ENCODE measurements at regions not wholly inside any gene's neighbourhood (a gene's known extent, or its start where the extent isn't known, plus 50 kb on each side); places are given as distances from the start of the nearest gene placed in this dataset.

DNA sequence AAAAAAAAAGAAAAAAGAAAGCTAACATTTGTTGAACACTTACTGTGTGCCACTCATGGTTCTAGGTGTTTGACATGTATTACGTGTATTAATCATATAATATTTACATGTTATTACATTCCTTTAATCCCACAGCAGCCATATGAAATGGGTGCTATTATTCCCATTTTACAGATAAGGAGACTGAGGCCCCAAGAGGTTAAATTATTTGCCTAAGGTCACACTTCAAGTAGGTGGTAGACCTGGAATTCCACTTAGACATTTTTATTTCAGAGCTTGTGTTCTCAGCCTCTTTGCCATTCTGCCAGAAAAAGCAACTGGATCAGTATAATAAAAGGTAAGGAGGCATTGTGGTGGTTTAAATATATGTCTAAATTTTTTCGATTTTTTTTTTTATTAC is 55.1 kb upstream of the HS3ST4 start:
- Histone ChIP-seq H3K27me3 (ENCODE audit: insufficient read depth, low read length) (peaks cover 10% of the 10 kb centered on the region), H3K9me3 (ENCODE audit: control insufficient read depth in 1 of 2, insufficient read depth in 1 of 2, low read depth in 1 of 2, low read length in 2 of 2) (no peaks in the 10 kb centered on the region), H3K27ac (ENCODE audit: low read depth, low read length) (no peak overlapping the region), H3K9ac (ENCODE audit: low read length) (no peak overlapping the region), H3K4me3 (replicated peaks in 1 of 2; ENCODE audit: low read depth in 1 of 2, low read length in 2 of 2) (no peak overlapping the region), H3K4me1 (ENCODE audit: control insufficient read depth in 1 of 2, insufficient read depth in 2 of 2, low read length in 2 of 2) (peaks cover 4 to 15% of the 10 kb centered on the region in 2 experiments), H3K79me2 (ENCODE audit: insufficient read depth, low read length) (no peaks in the 10 kb centered on the region), H3K4me2 (ENCODE audit: low read length) (no peak overlapping the region), H4K20me1 (ENCODE audit: insufficient read depth) (no peaks in the 10 kb centered on the region), H2AFZ (ENCODE audit: low read depth, low read length, poor library complexity, severe bottlenecking) (no peak overlapping the region), H3K9me2 (ENCODE audit: insufficient read depth) (no peaks in the 10 kb centered on the region), H3K36me3 (ENCODE audit: control insufficient read depth in 1 of 2, insufficient read depth in 2 of 2, low read length in 2 of 2) (no peaks in the 10 kb centered on the region)
- intact Hi-C loops (cut with micrococcal nuclease), result no loop called here
- TF ChIP-seq YY1 (IDR thresholded peaks at IDR 0.05; ENCODE audit: extremely low read depth, insufficient replicate concordance, low read depth, low read length) (no peak), REST (IDR thresholded peaks at IDR 0.05; ENCODE audit: low read depth) (no peak), EZH2 (IDR thresholded peaks at IDR 0.05) (no peak), CEBPB (IDR thresholded peaks at IDR 0.05; ENCODE audit: low read depth) (no peak)
- TF ChIP-seq, protein P1, sequence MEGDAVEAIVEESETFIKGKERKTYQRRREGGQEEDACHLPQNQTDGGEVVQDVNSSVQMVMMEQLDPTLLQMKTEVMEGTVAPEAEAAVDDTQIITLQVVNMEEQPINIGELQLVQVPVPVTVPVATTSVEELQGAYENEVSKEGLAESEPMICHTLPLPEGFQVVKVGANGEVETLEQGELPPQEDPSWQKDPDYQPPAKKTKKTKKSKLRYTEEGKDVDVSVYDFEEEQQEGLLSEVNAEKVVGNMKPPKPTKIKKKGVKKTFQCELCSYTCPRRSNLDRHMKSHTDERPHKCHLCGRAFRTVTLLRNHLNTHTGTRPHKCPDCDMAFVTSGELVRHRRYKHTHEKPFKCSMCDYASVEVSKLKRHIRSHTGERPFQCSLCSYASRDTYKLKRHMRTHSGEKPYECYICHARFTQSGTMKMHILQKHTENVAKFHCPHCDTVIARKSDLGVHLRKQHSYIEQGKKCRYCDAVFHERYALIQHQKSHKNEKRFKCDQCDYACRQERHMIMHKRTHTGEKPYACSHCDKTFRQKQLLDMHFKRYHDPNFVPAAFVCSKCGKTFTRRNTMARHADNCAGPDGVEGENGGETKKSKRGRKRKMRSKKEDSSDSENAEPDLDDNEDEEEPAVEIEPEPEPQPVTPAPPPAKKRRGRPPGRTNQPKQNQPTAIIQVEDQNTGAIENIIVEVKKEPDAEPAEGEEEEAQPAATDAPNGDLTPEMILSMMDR (IDR thresholded peaks at IDR 0.05 in 2 of 3, conservative IDR thresholded peaks at IDR 0.05 in 1 of 3; ENCODE audit: borderline replicate concordance in 1 of 3, insufficient read depth in 1 of 3, low read depth in 2 of 3, low read length in 2 of 3), result no peak
- ATAC-seq (no peak), DNase-seq (ENCODE audit: low read depth, low spot score) (no peak)
- ChIA-PET CTCF (no interaction called here), POLR2A (interaction anchor here (0.6 kb wide), 1 partner anchor 13 kb away, joined by 4 read pairs; no protein-coding TSS in a partner anchor), RAD21 (ENCODE audit: low non-redundant PET in 1 of 2, low total read pairs in 2 of 2, uncharacterized antibody in 2 of 2, unreplicated experiment in 2 of 2) (interaction anchor here in 1 of 2 experiments (0.6 kb wide), 1 partner anchor 59 kb away, joined by 3 read pairs; no protein-coding TSS in a partner anchor)
- BruUV-seq (replicated peaks), result no TSS peak

Data from HCT116 (cell line).